HG02884 (cell line): ENCODE measurements at regions not wholly inside any gene's neighbourhood (a gene's known extent, or its start where the extent isn't known, plus 50 kb on each side); places are given as distances from the start of the nearest gene placed in this dataset.
"Not testable (repeated sequence)": the region's sequence is repeated elsewhere in the genome, so short reads cannot be mapped to it uniquely, and the experiment has no call there.

Experiments
- ATAC-seq: cut with Tn5 transposase; IDR thresholded peaks from one replicate; pipeline ENCODE4 v1.9.1; 2021; ENCODE audit warnings: mild to moderate bottlenecking, moderate library complexity; ENCODE audit not compliant: unreplicated experiment

DNA sequence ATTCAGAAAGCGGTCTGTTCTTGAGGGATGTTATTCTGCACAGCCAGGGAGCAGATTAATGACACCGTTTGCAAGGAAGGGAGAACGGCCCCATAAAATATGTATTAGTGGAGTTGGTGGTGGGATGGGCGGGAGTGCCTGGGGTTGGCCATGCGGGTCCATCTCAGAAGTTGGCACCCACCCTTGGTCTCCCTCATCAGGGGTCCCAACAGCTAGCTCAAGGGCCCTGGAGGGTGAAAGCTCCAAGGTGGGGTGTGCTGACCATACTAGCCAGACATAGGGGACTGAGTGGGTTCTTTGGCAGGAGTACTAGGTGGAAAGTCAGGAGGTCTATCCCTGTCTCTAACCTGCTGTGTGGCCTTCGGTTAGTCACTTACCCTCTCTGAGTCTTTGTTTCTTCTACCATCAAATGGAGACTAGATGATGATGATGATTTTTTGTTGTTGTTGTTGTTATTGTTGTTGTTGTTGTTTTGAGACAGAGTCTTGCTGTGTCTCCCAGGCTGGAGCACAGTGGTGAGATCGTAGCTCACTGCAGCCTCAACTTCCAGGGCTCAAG is 83.2 kb upstream of the BRD7 start:
- ATAC-seq, result no peak

DNA sequence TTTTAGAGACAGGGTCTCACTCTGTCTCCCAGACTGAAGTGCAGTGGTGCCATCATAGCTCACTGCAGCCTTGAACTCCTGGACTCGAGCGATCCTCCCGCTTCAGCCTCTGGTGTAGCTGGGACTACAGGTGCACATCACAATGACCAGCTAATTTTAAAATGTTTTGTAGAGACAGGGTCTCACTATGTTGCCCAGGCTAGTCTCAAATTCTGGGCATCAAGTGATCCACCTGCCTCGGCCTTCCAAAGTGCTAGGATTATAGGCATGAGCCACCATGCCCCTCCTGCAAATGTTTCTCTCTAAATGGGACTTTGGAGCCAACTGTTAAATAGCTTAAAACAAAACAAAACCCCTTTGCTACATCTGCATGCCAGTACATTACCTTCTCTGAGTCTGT is 82.2 kb upstream of the BRD7 start:
- ATAC-seq, result no peak

DNA sequence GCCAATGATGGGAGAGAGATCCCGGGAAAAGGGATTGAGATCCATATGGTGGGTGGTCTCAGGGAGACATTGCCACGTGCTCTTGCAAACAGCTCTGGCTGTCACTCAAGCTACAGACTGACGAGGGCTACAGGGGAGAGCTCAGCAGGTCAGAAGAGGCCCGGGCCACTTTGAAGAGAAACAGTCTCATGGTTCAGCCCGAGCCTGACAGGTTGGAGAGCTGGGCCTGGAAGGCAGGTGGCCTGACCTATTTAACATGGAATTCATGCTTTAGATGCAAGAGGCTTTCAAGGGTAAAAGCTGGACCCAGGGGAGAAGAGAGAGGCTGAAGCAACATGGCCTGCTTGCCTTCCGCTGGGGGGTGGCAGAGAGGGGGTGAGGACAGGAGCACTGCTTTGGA is 81.0 kb upstream of the BRD7 start:
- ATAC-seq, result no peak

DNA sequence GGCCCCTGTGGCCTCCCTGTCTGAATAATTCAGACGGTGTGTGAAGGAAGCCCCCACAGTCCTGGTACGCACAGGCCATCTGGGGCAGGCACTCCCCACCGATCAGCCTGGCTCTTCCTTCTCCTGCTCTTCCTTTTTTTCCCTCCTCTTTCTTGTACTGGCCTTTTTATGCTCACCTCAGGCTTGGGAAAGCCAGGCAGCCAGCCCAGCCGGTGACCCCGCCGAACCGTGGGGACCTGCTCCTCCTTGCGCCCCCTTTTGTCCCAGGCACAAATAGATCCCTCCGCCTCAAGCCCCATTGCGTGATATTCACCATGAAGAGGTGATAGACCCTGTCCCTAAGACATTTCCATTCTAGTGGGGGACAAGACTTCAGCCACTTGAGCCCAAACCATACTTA is 80.2 kb upstream of the BRD7 start:
- ATAC-seq, result no peak

DNA sequence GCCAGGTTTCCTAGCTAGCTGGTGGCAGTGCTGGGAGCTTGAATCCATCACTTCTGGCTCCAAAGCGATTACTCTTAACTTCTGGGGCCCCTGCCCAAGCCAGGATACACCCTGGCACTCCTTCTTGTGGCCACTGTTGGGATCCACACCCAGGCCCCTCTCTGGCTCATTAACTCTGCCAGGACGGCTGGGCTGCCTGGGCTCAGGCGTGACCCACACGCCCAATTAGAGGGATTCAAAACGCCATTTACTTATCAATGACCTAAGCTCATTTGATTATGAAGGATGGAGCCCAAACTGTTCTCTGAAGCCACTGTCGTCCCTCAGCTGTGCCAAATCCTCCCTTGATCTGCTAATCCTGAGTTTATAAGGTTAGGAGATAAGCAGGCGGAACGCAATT is 79.7 kb upstream of the BRD7 start:
- no peak for ATAC-seq

DNA sequence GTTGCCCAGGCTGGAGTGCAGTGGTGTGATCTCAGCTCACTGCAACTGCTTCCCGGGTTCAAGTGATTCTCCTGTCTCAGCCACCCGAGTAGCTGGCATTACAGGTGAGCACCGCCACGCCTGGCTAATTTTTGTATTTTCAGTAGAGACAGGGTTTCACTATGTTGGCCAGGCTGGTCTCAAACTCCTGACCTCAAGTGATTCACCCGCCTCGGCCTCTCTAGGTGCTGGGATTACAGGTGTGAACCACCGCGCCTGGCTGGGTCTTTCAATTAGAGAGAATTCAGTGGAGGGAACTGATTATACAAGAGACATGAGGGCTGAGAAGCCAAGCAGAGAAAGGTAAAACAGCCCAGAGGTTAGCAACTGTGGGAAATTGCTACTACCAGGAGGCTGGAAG is 78.6 kb upstream of the BRD7 start:
- not testable (repeated sequence) for ATAC-seq

DNA sequence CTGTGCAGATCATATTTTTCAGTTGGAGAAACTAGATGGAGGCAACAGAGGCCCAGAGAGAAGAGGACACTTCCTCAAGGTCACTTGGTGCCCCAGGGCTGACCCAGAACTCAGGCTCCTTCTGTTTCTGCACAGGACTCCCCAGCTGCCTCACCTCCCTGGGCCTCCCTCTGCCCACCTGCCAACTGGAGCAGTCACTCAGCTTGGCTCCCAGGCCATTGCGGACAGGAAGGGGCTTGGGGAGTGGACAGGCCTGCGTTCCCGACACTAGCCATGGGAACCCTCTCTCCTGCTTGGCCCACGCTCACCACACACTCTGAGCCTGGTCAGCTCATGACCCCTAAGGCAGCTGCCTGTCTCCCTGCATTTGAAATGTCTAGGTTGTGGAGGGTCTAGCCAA is 78.1 kb upstream of the BRD7 start:
- ATAC-seq, result no peak

DNA sequence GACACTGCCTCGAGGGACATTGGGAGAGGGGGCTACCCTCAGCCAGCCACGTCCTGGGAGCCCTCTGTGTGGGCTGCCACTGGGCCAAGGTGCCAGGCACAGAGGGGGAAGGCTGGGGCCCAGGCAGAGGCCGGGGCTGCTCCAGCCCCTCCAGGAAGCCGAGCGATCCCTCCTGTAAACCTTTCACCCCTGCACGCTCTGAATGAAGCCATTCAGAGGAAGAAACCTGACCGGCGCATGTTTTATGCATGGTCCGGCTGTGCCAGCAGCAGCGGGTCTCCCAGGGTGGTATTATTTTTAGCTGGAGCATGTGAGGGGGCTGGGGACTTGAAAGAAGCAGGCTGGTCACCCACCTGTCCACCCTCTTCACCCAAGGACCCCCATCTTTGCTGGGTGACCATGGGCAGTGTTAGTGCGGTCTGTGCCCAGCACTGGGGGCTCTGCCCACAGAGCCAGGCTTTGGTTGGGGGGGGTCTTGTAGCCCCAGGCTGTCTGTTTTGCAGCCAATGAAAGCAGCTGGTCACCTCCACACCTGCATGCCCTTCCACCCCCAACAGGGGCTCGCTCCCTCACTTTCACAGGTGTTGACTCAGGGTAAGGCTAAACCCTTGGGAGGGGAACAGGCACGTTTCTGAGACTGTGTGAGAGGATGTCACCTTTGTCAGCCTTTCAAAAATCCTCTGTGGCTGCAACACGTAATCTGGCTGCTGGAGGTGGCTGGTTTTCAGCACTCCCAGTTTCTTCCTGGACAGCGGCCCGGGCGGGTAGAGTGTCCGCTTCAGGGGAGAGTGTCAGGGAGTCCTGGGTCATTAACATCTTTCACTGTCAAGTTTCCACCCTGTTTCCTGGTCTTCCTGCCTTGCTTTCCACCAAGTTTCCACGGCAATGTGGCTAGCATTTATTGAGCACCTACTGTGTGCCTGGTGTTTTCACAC is 77.1 kb upstream of the BRD7 start:
- no peak for ATAC-seq

DNA sequence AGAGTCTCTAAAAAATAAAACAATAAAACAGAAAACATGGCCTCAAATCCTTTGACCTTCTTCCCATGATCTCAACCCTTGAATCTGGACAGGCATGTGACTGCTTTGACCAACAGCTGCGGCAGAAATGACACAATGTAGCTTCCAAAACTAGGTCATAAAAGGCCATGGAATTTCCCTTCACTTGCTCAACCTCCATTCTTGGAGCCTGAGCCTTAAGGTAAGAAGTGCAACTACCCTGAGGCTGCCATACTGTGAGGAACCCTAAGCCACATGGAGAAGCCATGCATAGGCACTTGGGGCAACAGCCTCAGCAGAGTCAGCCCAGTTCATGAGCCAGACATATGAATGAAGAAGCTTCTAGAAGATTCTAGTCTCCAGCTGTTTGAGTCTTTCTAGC is 75.7 kb upstream of the BRD7 start:
- ATAC-seq, result no peak

DNA sequence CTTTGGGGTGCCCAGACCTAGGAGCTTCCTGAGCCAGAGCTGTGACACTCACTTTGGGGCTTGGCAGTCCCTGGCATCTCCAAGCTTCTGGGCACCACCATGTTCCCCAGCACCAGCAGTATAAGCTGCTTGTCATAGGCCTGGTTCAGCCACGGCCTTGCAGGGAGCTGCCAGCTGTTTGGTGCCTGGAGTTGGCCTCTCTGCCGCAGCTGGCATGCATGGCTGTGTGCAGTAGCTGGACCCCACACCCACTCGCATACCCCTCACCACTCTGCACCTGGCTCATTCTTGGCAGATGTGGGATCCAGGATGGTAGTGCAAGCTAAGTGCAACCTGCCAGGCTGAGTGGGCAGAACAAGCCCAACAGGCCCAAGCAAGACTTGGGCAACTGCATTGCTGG is 73.4 kb upstream of the BRD7 start:
- ATAC-seq, result no peak

DNA sequence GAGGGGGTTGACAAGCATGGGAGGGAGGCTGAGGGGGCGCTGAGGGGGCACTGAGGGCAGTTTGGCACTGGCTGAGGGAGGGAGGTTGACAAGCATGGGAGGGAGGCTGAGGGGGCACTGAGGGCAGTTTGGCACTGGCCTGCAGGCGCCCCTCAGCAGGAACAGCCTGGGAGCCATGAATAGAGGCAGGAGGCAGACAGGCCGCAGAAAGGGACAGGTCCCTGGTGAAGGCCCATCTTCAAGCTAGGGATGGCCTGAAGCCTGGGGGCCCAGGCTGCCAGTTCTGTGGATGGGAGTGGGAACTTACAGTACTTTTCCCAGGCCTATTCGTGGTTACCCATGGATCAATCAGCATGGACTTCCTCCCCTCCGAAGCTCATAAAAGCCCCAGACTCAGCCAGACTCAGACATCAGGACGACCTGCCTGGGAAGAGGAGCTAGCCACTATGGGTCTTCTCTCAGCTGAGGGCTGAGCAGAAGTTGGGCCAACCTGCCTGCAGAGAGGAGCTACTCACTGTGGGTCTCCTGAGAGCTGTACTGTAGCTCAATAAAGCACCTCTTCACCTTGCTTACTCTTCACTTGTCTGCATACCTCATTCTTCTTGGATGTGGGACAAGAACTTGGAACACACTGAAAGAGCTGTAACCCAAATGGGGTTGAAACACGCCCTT is 72.8 kb upstream of the BRD7 start:
- no peak for ATAC-seq

DNA sequence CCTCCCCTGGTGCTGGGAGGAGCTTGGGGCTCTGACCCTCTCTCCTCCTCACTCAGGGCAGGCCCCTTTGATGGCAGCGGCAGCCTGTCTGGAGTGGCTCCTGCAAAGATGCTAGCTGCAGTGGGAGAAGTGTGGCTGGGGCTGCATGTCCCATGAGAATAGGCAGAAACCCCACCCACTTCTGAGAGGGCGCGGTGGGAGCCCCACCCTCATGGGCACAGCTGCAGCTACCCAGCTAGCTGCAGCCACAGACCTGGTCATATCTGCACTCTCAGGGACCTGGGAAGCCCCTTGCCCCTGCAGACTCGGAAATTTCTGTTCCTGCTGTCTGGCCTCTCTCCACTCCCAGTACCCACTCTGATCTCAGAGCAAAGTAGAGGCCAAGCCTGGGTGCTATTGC is 72.2 kb upstream of the BRD7 start:
- no peak for ATAC-seq

DNA sequence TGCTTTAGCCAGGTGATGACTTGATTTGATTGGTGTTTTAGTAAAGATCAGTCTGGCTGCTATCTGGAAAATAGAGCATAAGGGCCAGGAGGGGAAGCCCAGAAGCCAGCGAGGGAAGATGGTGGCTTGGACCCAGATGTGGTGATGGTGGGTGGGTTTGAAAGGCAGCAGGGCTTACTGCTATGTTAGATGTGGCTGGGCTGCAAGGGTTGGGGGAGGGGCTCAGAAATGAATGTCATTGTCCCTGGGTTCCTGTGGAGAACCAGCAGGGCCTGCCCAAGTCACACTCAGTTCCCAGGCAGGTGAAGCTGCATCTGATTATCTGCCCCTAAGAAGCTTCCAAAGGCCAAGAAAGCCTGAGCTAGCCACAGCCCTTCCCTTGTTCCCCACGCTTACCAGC is 71.7 kb upstream of the BRD7 start:
- no peak for ATAC-seq

DNA sequence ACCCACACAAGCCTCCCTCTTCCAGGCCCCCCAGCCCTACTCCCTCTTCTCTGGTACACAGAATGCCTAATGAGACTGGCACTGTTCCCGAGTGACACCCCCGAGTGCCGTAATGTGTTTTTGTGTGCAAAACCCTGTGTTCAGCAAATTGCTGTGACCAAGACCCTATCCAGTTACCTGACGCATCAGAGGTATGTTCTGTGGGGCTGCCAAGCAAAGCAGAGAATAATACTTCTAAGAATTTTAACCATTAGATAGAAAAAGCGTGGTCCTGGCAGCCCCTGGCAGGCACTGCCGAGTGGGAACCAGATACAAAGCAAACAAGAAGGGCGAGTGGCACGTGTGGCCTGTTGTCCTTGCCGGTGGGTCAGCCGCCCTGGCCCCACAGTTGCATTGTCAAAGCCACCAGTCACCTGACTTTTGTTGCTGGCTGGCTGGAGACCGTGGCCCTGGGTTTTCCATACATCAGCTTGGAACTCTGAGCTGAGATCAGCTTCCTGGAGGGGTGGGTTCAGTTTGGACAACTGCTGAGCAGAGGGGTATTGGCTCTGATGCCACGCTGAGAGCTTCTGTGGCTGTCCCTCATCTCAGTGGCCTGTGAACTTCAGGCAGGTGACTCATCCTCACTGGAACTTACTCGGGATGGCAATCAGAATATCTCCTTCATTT is 69.1 kb upstream of the BRD7 start:
- ATAC-seq, result no peak

DNA sequence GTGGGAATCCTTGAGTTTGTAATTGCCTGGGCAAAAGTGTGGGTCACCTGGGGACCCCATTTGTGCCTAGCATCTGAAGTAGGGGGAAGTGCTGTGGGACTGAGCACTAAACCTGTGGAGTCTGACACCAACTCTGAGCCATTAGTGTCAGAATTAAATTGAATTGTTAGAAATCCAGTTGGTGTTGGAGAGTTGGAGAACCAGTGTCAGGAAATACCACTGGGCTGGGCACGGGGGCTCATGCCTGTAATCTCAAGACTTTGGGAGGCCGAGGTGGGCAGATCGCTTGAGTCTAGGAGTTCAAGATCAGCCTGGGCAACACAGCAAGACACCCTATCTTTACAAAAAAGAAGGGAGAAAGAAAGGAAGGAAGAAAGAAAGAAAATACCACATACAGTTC is 67.5 kb upstream of the BRD7 start:
- ATAC-seq, result no peak

DNA sequence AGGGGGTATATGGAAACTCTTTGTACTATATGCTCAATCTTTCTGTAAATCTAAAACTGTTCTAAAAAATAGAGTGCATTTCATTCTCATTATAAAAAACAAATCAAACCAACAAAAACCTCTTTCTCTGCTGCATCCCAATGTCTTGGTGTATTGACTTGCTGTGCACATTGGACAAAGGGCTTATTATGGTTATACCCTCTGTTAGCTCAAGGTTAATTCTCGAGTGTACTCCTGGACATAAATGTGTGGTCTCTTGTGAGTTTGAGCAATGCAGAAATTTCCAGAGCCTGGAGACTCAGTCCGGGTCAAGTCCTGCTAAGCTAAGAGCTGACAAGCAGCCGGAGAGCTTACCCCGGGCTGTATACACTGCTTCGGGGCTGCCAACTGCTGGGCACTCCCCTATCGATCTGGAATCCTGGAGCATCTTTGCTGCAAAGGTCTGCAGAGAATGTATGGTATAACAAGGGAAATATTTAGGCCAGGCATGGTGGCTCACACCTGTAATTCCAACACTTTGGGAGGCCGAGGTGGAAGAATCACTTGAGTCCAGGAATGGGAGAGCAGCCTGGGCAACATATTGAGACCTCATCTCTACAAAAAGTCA is 66.2 kb upstream of the BRD7 start:
- no peak for ATAC-seq

DNA sequence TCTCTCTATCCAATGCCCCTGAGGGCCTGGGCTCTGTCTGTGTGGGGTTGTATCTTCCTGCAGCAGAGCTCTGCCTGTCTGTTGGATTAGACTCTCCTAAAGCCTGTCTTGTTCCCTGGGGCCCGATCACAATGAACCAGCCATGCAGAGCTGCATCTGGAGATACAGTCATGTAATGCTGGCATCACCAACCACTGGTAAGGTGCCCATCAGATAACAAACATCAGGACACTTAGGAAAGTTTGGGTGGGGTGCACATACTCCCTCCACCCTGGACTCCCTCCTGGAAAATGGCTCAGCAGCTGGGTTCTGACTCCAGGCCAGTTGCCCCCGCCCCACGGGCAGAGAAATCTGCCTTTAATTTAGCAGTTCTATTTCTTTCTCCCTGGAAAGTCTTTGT is 61.3 kb upstream of the BRD7 start:
- ATAC-seq, result no peak

DNA sequence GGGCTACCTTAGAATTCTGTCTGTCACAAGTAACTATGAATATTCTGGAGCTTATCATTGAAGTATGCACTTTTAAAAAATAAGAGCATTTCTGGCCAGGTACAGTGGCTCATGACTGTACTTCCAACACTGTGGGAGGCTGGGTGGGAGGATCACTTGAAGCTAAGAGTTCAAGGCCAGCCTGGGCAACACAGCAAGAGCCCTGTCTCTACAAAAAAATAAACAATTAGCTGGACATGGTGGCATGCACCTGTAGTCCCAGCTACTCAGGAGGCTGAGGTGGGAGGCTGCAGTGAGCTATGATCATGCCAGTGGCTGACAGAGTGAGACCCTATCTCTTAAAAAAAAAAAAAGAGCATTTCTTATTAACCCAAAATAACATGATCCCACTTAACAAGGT is 60.0 kb upstream of the BRD7 start:
- no peak for ATAC-seq

DNA sequence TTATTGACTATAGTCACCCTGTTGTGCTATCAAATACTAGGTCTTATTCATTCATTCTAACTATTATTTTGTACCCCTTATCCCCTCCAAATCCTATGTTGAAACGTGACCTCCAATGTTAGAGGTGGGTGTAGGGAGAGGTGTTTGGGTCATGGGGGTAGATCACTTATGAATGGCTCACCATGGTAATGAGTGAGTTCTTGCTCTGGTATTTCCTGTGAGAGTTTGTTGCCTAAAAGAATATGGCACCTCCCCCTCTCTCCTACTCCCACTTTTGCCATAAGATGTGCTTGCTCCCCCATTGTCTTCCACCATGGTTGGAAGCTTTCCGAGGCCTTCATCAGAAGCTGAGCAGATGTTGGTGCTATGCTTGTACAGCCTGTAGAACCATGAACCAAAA is 59.3 kb upstream of the BRD7 start:
- no peak for ATAC-seq

DNA sequence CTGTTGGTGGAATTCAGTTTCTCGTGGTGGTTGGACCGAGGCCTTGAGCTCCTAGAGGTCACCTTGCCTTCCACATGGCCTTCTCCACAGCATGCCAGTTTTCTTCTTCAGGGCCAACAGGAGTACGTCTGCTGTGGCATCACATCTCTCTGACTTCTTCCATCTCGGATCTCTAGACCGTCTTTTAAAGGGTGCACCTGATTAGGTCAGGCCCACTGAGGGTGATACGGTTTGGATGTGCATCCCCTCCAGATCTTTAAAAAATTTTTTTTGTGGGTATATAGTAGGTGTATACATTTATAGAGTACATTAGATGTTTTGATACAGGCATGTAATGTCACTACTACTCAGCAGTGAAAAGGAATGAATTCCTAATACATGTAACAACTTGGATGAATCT is 58.3 kb upstream of the BRD7 start:
- ATAC-seq, result no peak

DNA sequence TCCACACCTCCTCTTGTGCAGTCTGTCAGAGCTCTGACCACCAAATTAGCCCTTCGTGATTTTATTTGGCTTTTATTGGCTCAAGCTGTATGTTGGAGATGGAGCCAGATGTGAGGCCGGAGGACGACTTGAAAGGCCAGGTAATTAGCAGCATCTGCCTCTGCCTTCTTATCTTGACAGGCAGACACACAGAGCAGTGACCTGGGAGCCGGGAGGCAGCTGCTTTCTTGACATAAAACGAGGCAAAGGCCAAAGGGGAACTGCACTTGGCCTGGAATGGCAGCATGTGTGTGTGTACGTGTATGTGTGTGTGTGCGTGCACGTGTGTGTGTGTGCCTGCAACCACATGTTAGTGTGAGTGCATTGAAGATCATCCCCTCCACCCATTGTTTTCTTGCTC is 56.9 kb upstream of the BRD7 start:
- no peak for ATAC-seq
